OCI-LY3 (cell line): ENCODE measurements at regions not wholly inside any gene's neighbourhood (a gene's known extent, or its start where the extent isn't known, plus 50 kb on each side); places are given as distances from the start of the nearest gene placed in this dataset.

Experiments used
- EZH2phosphoT487 ChIP-seq: fragments of 200-600 bp; shearing (Covaris generic); IDR thresholded peaks from 2 replicates; pipeline ENCODE4 v1.6.1; 2018; ENCODE audit warnings: antibody characterized with exemption, mixed run types, low read depth
- TF ChIP-seq, protein P1 (sequence below): fragments of 200-600, 300-600 bp; sonication (generic); IDR thresholded peaks from 2 replicates; pipeline ENCODE4 v1.5.1; 2014; ENCODE audit warnings: antibody characterized with exemption, low read length, low read depth

DNA sequence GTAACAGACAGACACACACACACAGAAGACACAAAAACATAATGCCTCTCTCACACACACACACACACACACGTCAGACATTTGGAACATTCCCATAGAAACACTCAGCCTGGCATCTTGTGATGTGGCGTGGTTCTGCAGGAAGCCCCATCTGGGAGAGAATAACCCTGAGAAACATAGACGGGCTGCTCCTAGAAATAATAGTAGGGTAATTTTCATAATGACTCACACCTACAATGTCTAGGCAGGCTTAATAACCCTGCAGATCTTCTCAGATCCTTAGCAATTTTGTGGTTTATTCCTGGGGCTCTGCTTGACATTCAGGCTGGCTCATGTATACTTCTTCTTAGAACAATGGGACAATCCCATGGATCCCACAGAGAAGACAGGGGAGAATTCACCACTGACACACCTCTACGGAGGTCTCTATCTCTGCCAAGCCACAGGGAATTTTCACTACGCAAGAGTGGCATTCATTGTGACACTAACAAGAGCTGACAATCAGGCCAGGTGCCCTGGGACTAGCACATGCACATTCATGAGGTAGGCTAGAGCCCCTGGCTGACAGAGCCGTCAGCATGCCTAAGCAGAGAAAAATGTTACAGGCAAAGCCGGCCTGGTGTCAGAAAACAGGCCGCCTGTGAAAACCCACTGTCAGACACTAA, 631.5 kb upstream of the TSPY4 start:
- TF ChIP-seq, protein P1, sequence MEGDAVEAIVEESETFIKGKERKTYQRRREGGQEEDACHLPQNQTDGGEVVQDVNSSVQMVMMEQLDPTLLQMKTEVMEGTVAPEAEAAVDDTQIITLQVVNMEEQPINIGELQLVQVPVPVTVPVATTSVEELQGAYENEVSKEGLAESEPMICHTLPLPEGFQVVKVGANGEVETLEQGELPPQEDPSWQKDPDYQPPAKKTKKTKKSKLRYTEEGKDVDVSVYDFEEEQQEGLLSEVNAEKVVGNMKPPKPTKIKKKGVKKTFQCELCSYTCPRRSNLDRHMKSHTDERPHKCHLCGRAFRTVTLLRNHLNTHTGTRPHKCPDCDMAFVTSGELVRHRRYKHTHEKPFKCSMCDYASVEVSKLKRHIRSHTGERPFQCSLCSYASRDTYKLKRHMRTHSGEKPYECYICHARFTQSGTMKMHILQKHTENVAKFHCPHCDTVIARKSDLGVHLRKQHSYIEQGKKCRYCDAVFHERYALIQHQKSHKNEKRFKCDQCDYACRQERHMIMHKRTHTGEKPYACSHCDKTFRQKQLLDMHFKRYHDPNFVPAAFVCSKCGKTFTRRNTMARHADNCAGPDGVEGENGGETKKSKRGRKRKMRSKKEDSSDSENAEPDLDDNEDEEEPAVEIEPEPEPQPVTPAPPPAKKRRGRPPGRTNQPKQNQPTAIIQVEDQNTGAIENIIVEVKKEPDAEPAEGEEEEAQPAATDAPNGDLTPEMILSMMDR: no peak
- no peak for TF ChIP-seq EZH2phosphoT487
